Endodermal cell (in vitro differentiated cells): ENCODE measurements at regions not wholly inside any gene's neighbourhood (a gene's known extent, or its start where the extent isn't known, plus 50 kb on each side); places are given as distances from the start of the nearest gene placed in this dataset.

ENCODE experiments used
- DNase-seq: peaks from one replicate; pipeline ENCODE4 v3.0.0-alpha.2; 2017
- H3K27ac ChIP-seq: 2 replicates; pipeline ENCODE4 v1.5.1; 2013; ENCODE audit warnings: mild to moderate bottlenecking, low read depth, low read length, moderate library complexity
- H3K27me3 ChIP-seq: 2 replicates; pipeline ENCODE4 v1.6.1; 2013; ENCODE audit warnings: mild to moderate bottlenecking, low read length, moderate library complexity; ENCODE audit not compliant: insufficient read depth, control insufficient read depth, poor library complexity, severe bottlenecking
- H3K36me3 ChIP-seq: 2 replicates; pipeline ENCODE4 v1.7.0; 2013; ENCODE audit warnings: mild to moderate bottlenecking, low read length, moderate library complexity; ENCODE audit not compliant: control insufficient read depth, insufficient read depth
- H3K4me1 ChIP-seq: one replicate; pipeline ENCODE4 v1.7.0; 2013; ENCODE audit warnings: low read length; ENCODE audit not compliant: control insufficient read depth, insufficient read depth
- H3K4me3 ChIP-seq: 2 replicates; pipeline ENCODE4 v1.5.1; 2013; ENCODE audit warnings: mild to moderate bottlenecking, low read length, moderate library complexity
- H3K9ac ChIP-seq: 2 replicates; pipeline ENCODE4 v1.6.1; 2013; ENCODE audit warnings: mild to moderate bottlenecking, low read length, moderate library complexity; ENCODE audit not compliant: poor library complexity, severe bottlenecking; ENCODE audit errors: extremely low read depth
- H3K9me3 ChIP-seq: 2 replicates; pipeline ENCODE4 v1.6.1; 2013; ENCODE audit warnings: mild to moderate bottlenecking, low read length, moderate library complexity; ENCODE audit not compliant: control insufficient read depth
- H3K27ac Mint-ChIP-seq: 2 replicates; pipeline ENCODE4 v1.8.0; 2020; ENCODE audit warnings: mixed read lengths
- H3K27me3 Mint-ChIP-seq: 2 replicates; pipeline ENCODE4 v1.8.0; 2021; ENCODE audit warnings: mild to moderate bottlenecking, mixed read lengths; ENCODE audit not compliant: insufficient read depth
- H3K36me3 Mint-ChIP-seq: 2 replicates; pipeline ENCODE4 v1.8.0; 2020; ENCODE audit warnings: low read depth, mixed read lengths
- H3K4me1 Mint-ChIP-seq: 2 replicates; pipeline ENCODE4 v1.8.0; 2020; ENCODE audit warnings: mixed read lengths
- H3K4me3 Mint-ChIP-seq: 2 replicates; pipeline ENCODE4 v1.8.0; 2020; ENCODE audit warnings: mild to moderate bottlenecking, moderate library complexity, mixed read lengths
- H3K9me3 Mint-ChIP-seq: 2 replicates; pipeline ENCODE4 v1.8.0; 2020; ENCODE audit warnings: mild to moderate bottlenecking, mixed read lengths
- CTCF ChIP-seq: fragments of 200-600 bp; sonication (generic); conservative IDR thresholded peaks from 2 replicates; pipeline ENCODE4 v1.5.0; 2021; ENCODE audit warnings: antibody characterized with exemption, mild to moderate bottlenecking
- WGBS, 2 experiments: methylation state at CpG; one replicate each; pipeline versions ENCODE4 v1.1.5 to v1.1.7; 2013; ENCODE audit warnings: missing lambda C conversion rate in 2 of 2, mixed read lengths in 1 of 2; ENCODE audit not compliant: insufficient coverage in 1 of 2, insufficient read length in 1 of 2; 5-methylcytosine and 5-hydroxymethylcytosine counted together

GRCh38 chr20:50266293-50267040 lies 75.8 kb downstream of the CEBPB start:
- no peaks in the 10 kb centered on the region for H3K9me3 ChIP-seq
- no peak for DNase-seq
- WGBS, 2 experiments, result 96 to 100% methylated on average over 6 to 10 of the region's 10 CpGs
- TF ChIP-seq CTCF, result no peak
- H3K9ac ChIP-seq, result no peak overlapping the region
- no peaks in the 10 kb centered on the region for H3K4me1 ChIP-seq
- H3K4me3 Mint-ChIP-seq, result no peak overlapping the region
- no peaks in the 10 kb centered on the region for H3K36me3 Mint-ChIP-seq
- no peak overlapping the region for H3K4me3 ChIP-seq
- peaks cover 9% of the 10 kb centered on the region for H3K4me1 Mint-ChIP-seq
- H3K9me3 Mint-ChIP-seq, result no peaks in the 10 kb centered on the region
- H3K36me3 ChIP-seq, result no peaks in the 10 kb centered on the region
- no peak overlapping the region for H3K27ac Mint-ChIP-seq
- no peak overlapping the region for H3K27ac ChIP-seq
- H3K27me3 ChIP-seq, result no peaks in the 10 kb centered on the region
- H3K27me3 Mint-ChIP-seq, result no peaks in the 10 kb centered on the region

- no peaks in the 10 kb centered on the region for H3K27me3 ChIP-seq
- Mint-ChIP-seq H3K4me1 (peaks cover 9% of the 10 kb centered on the region), H3K9me3 (no peaks in the 10 kb centered on the region), H3K27ac (no peak overlapping the region), H3K4me3 (no peak overlapping the region), H3K36me3 (no peaks in the 10 kb centered on the region), H3K27me3 (no peaks in the 10 kb centered on the region)
- TF ChIP-seq CTCF, result no peak
- no peak overlapping the region for H3K27ac ChIP-seq
- no peak overlapping the region for H3K9ac ChIP-seq
- peak; percentile 83 for DNase-seq
- no peak overlapping the region for H3K4me3 ChIP-seq
- WGBS, 2 experiments, result 82 to 91% methylated on average over 17 to 21 of the region's 21 CpGs
- no peaks in the 10 kb centered on the region for H3K36me3 ChIP-seq
- H3K9me3 ChIP-seq, result no peaks in the 10 kb centered on the region
- no peaks in the 10 kb centered on the region for H3K4me1 ChIP-seq
Observed at GRCh38 chr20:50267041-50267865, 76.6 kb downstream of the CEBPB start.

- Histone ChIP-seq H3K4me3 (no peak overlapping the region), H3K27me3 (no peaks in the 10 kb centered on the region), H3K9me3 (no peaks in the 10 kb centered on the region), H3K27ac (no peak overlapping the region), H3K9ac (no peak overlapping the region), H3K4me1 (no peaks in the 10 kb centered on the region), H3K36me3 (no peaks in the 10 kb centered on the region)
- TF ChIP-seq CTCF, result no peak
- Mint-ChIP-seq H3K27ac (no peak overlapping the region), H3K9me3 (no peaks in the 10 kb centered on the region), H3K4me1 (peaks cover 9% of the 10 kb centered on the region), H3K4me3 (no peak overlapping the region), H3K27me3 (no peaks in the 10 kb centered on the region), H3K36me3 (no peaks in the 10 kb centered on the region)
- whole genome bisulfite sequencing, 2 experiments, result 87 to 88% methylated on average over 4 to 5 of the region's 5 CpGs
- DNase-seq, result no peak
Observed at GRCh38 chr20:50267866-50268219, 77.2 kb downstream of the CEBPB start.
